Choroid plexus epithelial cell (primary cell): ENCODE measurements at regions not wholly inside any gene's neighbourhood (a gene's known extent, or its start where the extent isn't known, plus 50 kb on each side); places are given as distances from the start of the nearest gene placed in this dataset.

Experiments used
- DNase-seq: peaks from one replicate; pipeline ENCODE4 v3.0.0-alpha.2; 2010; ENCODE audit warnings: low read depth
- H3K4me3 ChIP-seq: 2 replicates; pipeline ENCODE4 v1.5.1; 2011; ENCODE audit warnings: low read depth, mild to moderate bottlenecking, control low read depth, low read length, moderate library complexity
- TF ChIP-seq, protein P1 (sequence below): conservative IDR thresholded peaks from 2 replicates; pipeline ENCODE4 v1.5.1; 2011; ENCODE audit warnings: low read depth, mild to moderate bottlenecking, control low read depth, inconsistent platforms, low read length, moderate library complexity

DNA sequence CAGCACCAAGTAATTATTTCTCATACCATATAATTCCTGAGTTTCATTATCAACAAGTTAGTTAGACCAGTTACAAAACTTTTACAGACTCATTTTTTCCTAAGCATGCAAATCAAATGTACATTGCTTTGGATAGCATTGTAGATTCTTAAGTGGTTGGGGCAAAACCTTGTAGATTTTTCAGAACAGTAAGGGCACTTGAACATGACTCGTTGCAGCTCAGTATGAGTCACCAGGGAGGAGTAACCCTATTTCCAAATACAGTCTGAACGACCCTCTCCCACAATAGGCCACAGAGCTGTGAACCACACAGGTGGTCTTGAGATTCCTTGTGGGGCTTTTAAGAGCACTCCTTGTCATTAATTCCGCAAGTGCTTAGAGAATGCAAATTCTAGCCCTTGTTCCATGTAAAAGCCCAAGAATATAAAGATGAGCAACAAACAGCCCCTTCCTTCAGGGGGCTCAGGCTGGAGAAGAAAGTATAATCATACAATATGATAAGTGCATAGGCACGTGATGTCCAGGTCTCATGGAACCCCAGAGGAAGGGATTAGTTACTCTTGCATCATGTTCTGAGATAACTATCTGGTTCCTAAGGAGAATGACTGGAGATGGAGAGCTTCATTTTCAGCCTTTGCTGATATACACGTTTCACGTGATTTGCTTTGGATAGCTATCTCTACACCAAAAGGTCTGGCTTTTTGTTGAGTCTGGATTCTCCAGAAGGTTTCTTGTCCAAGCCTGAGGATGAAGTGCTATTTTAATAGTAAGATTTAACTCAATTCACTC, 295.7 kb downstream of the KCNN2 start:
- H3K4me3 ChIP-seq, result no peak overlapping the region
- TF ChIP-seq, protein P1, sequence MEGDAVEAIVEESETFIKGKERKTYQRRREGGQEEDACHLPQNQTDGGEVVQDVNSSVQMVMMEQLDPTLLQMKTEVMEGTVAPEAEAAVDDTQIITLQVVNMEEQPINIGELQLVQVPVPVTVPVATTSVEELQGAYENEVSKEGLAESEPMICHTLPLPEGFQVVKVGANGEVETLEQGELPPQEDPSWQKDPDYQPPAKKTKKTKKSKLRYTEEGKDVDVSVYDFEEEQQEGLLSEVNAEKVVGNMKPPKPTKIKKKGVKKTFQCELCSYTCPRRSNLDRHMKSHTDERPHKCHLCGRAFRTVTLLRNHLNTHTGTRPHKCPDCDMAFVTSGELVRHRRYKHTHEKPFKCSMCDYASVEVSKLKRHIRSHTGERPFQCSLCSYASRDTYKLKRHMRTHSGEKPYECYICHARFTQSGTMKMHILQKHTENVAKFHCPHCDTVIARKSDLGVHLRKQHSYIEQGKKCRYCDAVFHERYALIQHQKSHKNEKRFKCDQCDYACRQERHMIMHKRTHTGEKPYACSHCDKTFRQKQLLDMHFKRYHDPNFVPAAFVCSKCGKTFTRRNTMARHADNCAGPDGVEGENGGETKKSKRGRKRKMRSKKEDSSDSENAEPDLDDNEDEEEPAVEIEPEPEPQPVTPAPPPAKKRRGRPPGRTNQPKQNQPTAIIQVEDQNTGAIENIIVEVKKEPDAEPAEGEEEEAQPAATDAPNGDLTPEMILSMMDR, result no peak
- no peak for DNase-seq

DNA sequence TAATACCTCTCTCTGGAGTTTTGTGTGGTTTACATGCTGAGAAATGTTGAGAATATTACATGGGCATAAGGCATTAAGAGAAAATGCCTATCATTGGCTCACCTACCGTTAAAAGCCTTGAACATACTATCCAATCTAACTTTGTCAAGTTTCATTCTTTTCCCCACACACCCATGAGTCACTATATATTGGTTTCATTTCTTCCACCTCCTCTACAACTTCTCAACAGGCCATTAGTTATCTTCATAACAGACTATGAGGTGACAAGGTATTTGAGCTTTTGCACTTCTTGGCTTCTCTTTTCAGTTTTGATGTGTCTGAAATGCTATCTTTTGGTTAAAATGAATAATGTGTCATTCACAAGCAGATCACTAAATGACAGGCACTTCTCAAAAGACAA, 288.0 kb downstream of the KCNN2 start:
- no peak overlapping the region for H3K4me3 ChIP-seq
- DNase-seq, result no peak
- TF ChIP-seq, protein P1, result no peak

DNA sequence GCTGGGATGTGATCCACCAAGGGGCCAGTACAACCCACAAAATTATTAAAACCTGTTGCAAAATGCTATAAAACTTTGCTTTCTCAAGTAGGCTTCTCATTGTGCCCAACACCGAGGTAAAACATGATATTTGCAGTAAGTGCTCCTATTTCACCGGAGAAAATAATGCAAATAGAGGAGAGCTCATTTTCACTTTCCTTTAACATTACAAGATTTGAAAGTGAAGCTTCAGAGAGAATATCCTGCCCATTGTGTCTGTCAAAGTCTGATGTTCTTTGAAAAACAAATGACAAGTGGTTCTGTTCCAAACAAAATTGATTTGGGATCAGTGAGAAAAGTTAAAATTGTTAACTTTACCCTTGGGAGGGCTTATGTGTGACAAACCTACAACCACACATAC, 287.1 kb downstream of the KCNN2 start:
- no peak overlapping the region for H3K4me3 ChIP-seq
- DNase-seq, result no peak
- TF ChIP-seq, protein P1, result no peak

DNA sequence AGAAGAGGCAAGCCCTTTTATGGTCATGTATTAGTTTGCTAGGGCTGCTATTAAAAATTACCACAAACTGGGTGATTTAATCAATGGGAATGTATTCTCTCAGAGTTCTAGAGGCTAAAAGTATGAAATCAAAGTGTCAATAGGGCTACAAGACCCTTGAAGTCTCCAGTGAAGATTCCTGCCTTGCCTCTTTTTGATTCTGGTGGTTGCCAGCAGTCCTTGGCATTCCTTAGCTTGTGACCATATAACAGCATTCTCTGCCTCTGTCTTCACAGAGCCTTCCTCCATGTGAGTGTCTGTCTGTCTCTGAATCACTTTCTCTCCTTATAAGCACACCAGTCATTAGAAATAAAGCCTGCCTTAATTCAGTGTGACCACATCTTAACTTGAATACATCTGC, 282.7 kb downstream of the KCNN2 start:
- H3K4me3 ChIP-seq, result no peak overlapping the region
- TF ChIP-seq, protein P1, result no peak
- DNase-seq, result no peak

DNA sequence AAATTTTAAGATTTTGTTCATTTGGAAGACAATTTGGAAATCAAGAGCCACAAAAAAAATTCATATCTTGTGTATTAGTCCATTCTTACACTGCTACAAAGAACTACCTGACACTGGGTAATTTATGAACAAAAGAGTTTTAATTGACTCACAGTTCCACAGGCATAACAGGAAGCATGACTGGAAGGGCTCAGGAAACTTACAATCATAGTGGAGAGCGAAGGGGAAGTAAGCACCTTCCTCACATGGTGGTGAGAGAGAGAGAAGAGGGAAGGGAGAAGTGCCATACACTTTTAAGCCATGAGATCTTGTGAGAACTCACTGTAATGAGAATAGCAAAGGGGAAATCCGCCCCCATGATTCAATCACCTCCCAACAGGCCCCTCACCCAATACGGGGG, 274.4 kb downstream of the KCNN2 start:
- H3K4me3 ChIP-seq, result no peak overlapping the region
- no peak for DNase-seq
- TF ChIP-seq, protein P1, result no peak

DNA sequence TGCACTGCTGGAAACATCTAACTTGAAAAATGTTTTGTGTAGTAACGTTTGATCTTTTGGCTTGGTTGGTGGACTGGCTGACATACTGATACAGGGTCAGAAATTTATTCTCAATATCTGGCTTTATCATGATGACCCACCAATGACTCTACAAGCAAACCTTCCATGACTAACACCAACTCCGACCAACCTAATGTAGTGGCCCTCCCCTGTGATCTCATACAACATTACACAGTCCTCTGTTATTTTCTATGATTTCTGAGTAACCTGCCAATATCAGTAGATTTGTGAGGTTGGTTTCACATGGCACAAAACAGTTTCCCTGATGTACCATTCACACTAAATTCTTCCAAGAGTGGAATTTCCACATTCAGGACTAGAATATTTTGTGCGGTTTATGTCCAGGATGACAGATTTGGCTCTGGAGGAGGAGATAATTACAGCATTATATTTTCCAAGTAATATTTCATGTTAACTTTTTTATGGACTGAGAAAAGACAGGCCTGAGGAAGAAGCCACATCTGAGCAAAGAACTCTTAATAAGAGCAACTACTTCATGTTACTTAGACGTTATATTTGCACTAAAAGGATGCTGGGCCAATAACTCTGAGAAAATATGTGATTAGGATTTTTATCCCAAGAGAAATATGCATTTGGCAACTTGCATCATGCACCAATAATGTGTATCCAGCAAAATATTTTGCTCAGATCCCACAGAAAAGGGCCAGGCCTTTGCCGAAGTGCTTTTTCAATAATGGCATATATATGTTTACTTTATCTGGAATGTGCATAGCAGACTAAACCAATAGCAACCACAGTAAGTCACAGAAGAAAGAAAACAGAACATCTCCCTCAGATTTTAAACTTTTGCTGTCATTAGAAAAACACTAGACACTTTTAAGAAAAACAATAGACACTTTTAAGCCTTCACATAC, 273.4 kb downstream of the KCNN2 start:
- TF ChIP-seq, protein P1, result no peak
- DNase-seq, result no peak
- H3K4me3 ChIP-seq, result no peak overlapping the region

DNA sequence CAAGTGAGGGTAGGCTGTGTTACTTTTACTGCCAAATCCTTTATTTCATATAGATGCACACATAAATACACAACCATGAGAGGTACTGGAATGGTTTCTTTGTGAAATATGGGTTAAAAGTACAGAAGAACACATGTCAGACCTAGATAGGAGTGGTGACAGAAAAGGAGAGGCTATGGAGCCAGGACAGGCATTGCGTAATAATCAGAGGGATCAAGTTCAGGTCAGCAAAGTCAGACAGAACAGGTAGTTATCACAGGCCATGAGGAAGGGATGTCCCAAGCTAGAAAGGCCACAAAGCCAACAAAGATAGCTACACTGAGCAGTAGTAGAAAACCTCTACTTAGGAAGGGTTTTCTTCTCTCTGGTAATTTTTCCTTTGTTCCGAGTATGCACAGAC, 272.6 kb downstream of the KCNN2 start:
- TF ChIP-seq, protein P1, result no peak
- no peak for DNase-seq
- H3K4me3 ChIP-seq, result no peak overlapping the region
